MCF 10A (cell line): ENCODE measurements at regions not wholly inside any gene's neighbourhood (a gene's known extent, or its start where the extent isn't known, plus 50 kb on each side); places are given as distances from the start of the nearest gene placed in this dataset.

Experiments used
- BruUV-seq: library from RNA; stranded (reverse); fragments of 400-500 nt; replicated peaks from 2 replicates; lab custom pipeline; 2021; lab: Mats Ljungman, UMichigan
- CTCF ChIA-PET: fragments of 300-600 bp; sonication (Branson Sonifier 250); formaldehyde crosslinking; extraction: SDS; loops from one replicate; lab custom pipeline; 2021; ENCODE audit warnings: antibody characterized with exemption, inconsistent platforms; lab: Yijun Ruan, JAX
- POLR2A ChIA-PET: fragments of 300-600, 350-650 bp; sonication (Branson Sonifier 250); formaldehyde crosslinking; extraction: SDS; loops from one replicate; lab custom pipeline; 2020; ENCODE audit warnings: antibody characterized with exemption, inconsistent platforms; lab: Yijun Ruan, JAX
- DNase-seq: peaks from one replicate; pipeline ENCODE4 v3.0.0-alpha.2; 2018; ENCODE audit not compliant: unreplicated experiment
- H3K27ac Mint-ChIP-seq: one replicate; pipeline ENCODE4 v1.8.0; 2022; ENCODE audit warnings: mild to moderate bottlenecking, low read depth, mixed read lengths; ENCODE audit not compliant: unreplicated experiment
- H3K27me3 Mint-ChIP-seq: one replicate; pipeline ENCODE4 v1.8.0; 2022; ENCODE audit warnings: mixed read lengths; ENCODE audit not compliant: insufficient read depth, unreplicated experiment
- H3K36me3 Mint-ChIP-seq: one replicate; pipeline ENCODE4 v1.8.0; 2022; ENCODE audit warnings: mild to moderate bottlenecking, moderate library complexity, mixed read lengths; ENCODE audit not compliant: insufficient read depth, unreplicated experiment
- H3K4me1 Mint-ChIP-seq: one replicate; pipeline ENCODE4 v1.8.0; 2022; ENCODE audit warnings: mixed read lengths; ENCODE audit not compliant: insufficient read depth, unreplicated experiment
- H3K4me3 Mint-ChIP-seq: one replicate; pipeline ENCODE4 v1.8.0; 2022; ENCODE audit warnings: mild to moderate bottlenecking, moderate library complexity, mixed read lengths; ENCODE audit not compliant: unreplicated experiment
- H3K9me3 Mint-ChIP-seq: one replicate; pipeline ENCODE4 v1.8.0; 2022; ENCODE audit warnings: mixed read lengths; ENCODE audit not compliant: unreplicated experiment
- intact Hi-C: fragments of 100-400 bp; cut with micrococcal nuclease; formaldehyde crosslinking; loops from 2 replicates; pipeline ENCODE4 v1.14.1; 2022
- TF ChIP-seq, protein P1 (sequence below): fragments of 200-600 bp; IDR thresholded peaks from one replicate; pipeline ENCODE4 v1.8.0; 2022; ENCODE audit warnings: antibody characterized with exemption, mild to moderate bottlenecking; ENCODE audit not compliant: unreplicated experiment

DNA sequence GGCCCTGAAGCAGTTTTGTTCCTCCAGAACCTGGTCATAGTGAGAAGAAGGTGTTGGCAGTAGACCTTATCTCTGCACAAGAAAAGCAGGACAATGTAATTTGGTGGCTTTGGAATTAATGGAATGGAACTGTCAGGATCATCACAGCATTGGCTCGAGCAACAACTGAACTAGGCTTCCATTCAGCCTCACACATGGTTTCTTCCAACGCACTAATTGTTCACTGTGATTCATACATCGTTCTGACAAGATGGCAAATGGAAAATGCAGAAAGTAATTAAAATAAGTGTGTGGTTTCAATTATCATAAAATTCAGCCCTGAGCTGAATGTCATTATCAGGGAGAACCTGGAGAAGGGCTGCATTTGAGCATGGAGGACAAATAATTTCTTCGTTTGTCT lies 80.6 kb downstream of the MFSD1 start:
- Mint-ChIP-seq H3K4me1 (no peaks in the 10 kb centered on the region), H3K9me3 (peaks cover 7% of the 10 kb centered on the region), H3K4me3 (no peak overlapping the region), H3K27ac (no peak overlapping the region), H3K36me3 (no peaks in the 10 kb centered on the region), H3K27me3 (peaks cover 7% of the 10 kb centered on the region)
- ChIA-PET POLR2A (interaction anchor here (0.6 kb wide), 1 partner anchor 52 kb away, joined by 3 read pairs; no protein-coding TSS in a partner anchor), CTCF (no interaction called here)
- intact Hi-C loops: no loop called here
- no TSS peak for BruUV-seq
- DNase-seq: no peak
- TF ChIP-seq, protein P1, sequence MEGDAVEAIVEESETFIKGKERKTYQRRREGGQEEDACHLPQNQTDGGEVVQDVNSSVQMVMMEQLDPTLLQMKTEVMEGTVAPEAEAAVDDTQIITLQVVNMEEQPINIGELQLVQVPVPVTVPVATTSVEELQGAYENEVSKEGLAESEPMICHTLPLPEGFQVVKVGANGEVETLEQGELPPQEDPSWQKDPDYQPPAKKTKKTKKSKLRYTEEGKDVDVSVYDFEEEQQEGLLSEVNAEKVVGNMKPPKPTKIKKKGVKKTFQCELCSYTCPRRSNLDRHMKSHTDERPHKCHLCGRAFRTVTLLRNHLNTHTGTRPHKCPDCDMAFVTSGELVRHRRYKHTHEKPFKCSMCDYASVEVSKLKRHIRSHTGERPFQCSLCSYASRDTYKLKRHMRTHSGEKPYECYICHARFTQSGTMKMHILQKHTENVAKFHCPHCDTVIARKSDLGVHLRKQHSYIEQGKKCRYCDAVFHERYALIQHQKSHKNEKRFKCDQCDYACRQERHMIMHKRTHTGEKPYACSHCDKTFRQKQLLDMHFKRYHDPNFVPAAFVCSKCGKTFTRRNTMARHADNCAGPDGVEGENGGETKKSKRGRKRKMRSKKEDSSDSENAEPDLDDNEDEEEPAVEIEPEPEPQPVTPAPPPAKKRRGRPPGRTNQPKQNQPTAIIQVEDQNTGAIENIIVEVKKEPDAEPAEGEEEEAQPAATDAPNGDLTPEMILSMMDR: no peak

DNA sequence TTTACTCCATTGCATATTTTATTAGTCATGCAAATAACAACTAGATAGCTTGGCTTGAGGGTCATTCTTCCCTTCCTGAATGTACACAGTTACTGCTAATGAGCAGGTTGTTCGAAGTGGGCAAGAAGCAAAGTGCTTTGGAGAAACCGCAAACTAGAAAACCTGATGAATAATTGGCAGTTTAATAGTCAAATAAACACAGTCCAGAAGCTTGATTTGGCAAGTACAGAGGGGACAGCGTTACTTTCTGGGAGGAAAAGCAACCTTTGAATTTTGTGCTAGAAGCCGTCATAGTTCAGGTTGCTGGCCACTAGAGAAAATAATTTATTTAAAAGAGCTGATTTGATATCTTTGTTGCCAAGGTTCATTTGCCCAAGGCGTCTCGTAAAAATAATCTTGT lies 94.9 kb downstream of the MFSD1 start:
- Mint-ChIP-seq H3K4me1 (no peaks in the 10 kb centered on the region), H3K9me3 (no peaks in the 10 kb centered on the region), H3K27ac (no peak overlapping the region), H3K4me3 (no peak overlapping the region), H3K36me3 (no peaks in the 10 kb centered on the region), H3K27me3 (peaks cover 19% of the 10 kb centered on the region)
- no TSS peak for BruUV-seq
- ChIA-PET CTCF (interaction anchor here (1.1 to 2.0 kb wide), 2 partner anchors 16 to 51 kb away, joined by 4 to 5 read pairs; no protein-coding TSS in a partner anchor), POLR2A (interaction anchor here (0.5 kb wide), 1 partner anchor 1310 kb away, joined by 3 read pairs; no protein-coding TSS in a partner anchor)
- TF ChIP-seq, protein P1: no peak
- no peak for DNase-seq
- intact Hi-C loops: no loop called here

DNA sequence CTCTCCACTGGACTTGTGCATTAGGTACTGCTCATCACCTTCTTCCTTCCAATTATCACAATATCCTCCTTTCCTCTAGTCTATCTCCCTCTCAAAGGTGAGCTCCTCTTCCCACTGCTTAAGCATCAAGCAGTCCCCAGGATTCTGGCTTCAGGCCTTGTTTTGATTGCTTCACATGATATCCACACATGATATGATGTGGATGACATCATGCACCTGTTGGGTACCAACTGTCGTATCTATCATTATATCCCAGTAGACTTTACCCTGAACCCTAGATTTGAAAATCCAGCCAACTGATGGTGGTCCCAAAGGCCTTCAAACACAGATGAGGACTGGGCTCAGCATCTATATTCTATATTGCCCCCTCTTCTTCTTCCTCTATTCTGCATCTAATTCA lies 104.9 kb downstream of the MFSD1 start:
- intact Hi-C loops: no loop called here
- Mint-ChIP-seq H3K4me3 (no peak overlapping the region), H3K9me3 (no peaks in the 10 kb centered on the region), H3K27ac (no peak overlapping the region), H3K36me3 (no peaks in the 10 kb centered on the region), H3K27me3 (peaks cover 30% of the 10 kb centered on the region), H3K4me1 (no peaks in the 10 kb centered on the region)
- ChIA-PET CTCF (interaction anchor here (0.5 kb wide), 1 partner anchor 1357 kb away, joined by 3 read pairs; no protein-coding TSS in a partner anchor), POLR2A (no interaction called here)
- BruUV-seq: no TSS peak
- TF ChIP-seq, protein P1: no peak
- no peak for DNase-seq

DNA sequence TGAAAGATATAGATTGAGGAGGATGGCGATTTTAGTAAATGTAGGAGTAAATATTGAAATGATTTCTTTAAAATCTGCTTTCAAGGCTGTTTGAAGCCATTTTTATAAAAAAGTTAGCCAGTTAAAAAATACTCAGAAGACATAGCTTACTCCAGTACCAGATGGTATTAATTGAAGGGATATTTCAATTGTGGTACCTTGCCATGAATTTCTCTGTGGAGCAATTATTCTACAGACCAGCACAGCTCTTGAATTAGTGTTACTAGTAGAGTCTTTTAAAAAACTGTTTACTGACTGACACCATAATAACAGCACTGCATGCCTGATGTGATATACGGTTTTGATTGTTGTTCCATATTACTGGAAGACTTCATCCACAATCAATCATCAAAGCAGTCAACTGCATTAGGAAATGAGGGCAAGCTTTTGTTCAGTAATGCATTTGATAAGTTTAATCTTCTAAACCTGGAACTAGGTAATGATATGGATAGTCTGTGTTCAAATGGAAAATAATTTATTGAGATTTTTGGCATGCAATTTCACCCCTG lies 106.4 kb downstream of the MFSD1 start:
- no peak for DNase-seq
- intact Hi-C loops: no loop called here
- TF ChIP-seq, protein P1: no peak
- H3K27ac Mint-ChIP-seq: no peak overlapping the region
- no peak overlapping the region for H3K4me3 Mint-ChIP-seq
- CTCF ChIA-PET: interaction anchor here (0.9 kb wide), 1 partner anchor 9 kb away, joined by 3 read pairs; no protein-coding TSS in a partner anchor
- H3K27me3 Mint-ChIP-seq: peaks cover 30% of the 10 kb centered on the region
- no TSS peak for BruUV-seq
- H3K4me1 Mint-ChIP-seq: no peaks in the 10 kb centered on the region
- H3K9me3 Mint-ChIP-seq: no peaks in the 10 kb centered on the region
- POLR2A ChIA-PET: no interaction called here
- no peaks in the 10 kb centered on the region for H3K36me3 Mint-ChIP-seq
